A549 (cell line): ENCODE measurements at regions not wholly inside any gene's neighbourhood (a gene's known extent, or its start where the extent isn't known, plus 50 kb on each side); places are given as distances from the start of the nearest gene placed in this dataset.

Experiments
- ATAC-seq, 2 experiments: fragments of 200-7000 bp in 1 of 2; fragments of >200 bp in 1 of 2; cut with Nextera tagmentation in 1 of 2; cut with Tn5 transposase in 1 of 2; 3 replicates each; pipeline versions ENCODE4 v1.8.0 to v1.9.1; 2018 to 2020; ENCODE audit warnings: mild to moderate bottlenecking in 1 of 2, moderate library complexity in 1 of 2
- CTCF ChIA-PET: fragments of 300-600 bp; sonication (Branson Sonifier 250); formaldehyde crosslinking; extraction: SDS; loops from one replicate; lab custom pipeline; 2021; ENCODE audit warnings: antibody characterized with exemption, inconsistent platforms; lab: Yijun Ruan, JAX
- POLR2A ChIA-PET: fragments of 350-600 bp; formaldehyde crosslinking; extraction: SDS; loops from one replicate; lab custom pipeline; 2021; ENCODE audit warnings: antibody characterized with exemption, inconsistent platforms; lab: Yijun Ruan, JAX
- DNase-seq, 2 experiments: peaks; one replicate each; pipeline versions ENCODE4 v3.0.0 to v3.0.0-alpha.2; 2011 to 2016; ENCODE audit warnings: low read depth in 1 of 2, low spot score in 1 of 2
- FAIRE-seq: peaks from 2 replicates; lab custom pipeline; 2011; peaks lifted over from hg19 to GRCh38; lab: Jason Lieb, UNC
- H3K27ac ChIP-seq, 2 experiments: fragments of >200 bp; sonication (Bioruptor Twin); formaldehyde crosslinking; 3 replicates each; pipeline ENCODE4 v1.5.1; 2016 to 2017
- H3K4me1 ChIP-seq: fragments of >200 bp; sonication (Bioruptor Twin); formaldehyde crosslinking; 3 replicates; pipeline ENCODE4 v1.6.1; 2016
- H3K4me2 ChIP-seq: fragments of >200 bp; sonication (Bioruptor Twin); formaldehyde crosslinking; 3 replicates; pipeline ENCODE4 v1.6.1; 2016
- H3K4me3 ChIP-seq: fragments of >200 bp; sonication (Bioruptor Twin); formaldehyde crosslinking; 3 replicates; pipeline ENCODE4 v1.5.1; 2016
- H3K9me3 ChIP-seq: fragments of >200 bp; sonication (Bioruptor Twin); formaldehyde crosslinking; 3 replicates; pipeline ENCODE4 v1.6.1; 2016
- BHLHE40 ChIP-seq: IDR thresholded peaks from 2 replicates; pipeline ENCODE4 v1.6.1; 2012; ENCODE audit warnings: low read depth, low read length, inconsistent platforms
- CBX2 ChIP-seq: fragments of 200-600 bp; sonication (generic); IDR thresholded peaks from 2 replicates; pipeline ENCODE4 v1.6.1; 2016; ENCODE audit warnings: low read depth, mild to moderate bottlenecking, borderline replicate concordance
- CEBPB ChIP-seq, 2 experiments: fragments of >200 bp in 1 of 2; sonication (Bioruptor Twin) in 1 of 2; formaldehyde crosslinking in 1 of 2; IDR thresholded peaks; 2 replicates each; pipeline ENCODE4 v1.6.1; 2012 to 2016
- ELK1 ChIP-seq: fragments of 150-350 bp; IDR thresholded peaks from 2 replicates; pipeline ENCODE4 v1.6.1; 2014; ENCODE audit warnings: low read depth, mild to moderate bottlenecking, low read length
- FOXS1 ChIP-seq: fragments of 250-450 bp; sonication (Bioruptor Pico); IDR thresholded peaks from 2 replicates; pipeline ENCODE4 v1.5.0; 2020; ENCODE audit warnings: mild to moderate bottlenecking, moderate library complexity
- GATA3 ChIP-seq: IDR thresholded peaks from 2 replicates; pipeline ENCODE4 v1.6.1; 2012; ENCODE audit warnings: borderline replicate concordance
- HDAC2 ChIP-seq: fragments of 200-600 bp; sonication (generic); IDR thresholded peaks from 2 replicates; pipeline ENCODE4 v1.6.1; 2016
- HOXA7 ChIP-seq: fragments of 250-450 bp; sonication (Bioruptor Pico); IDR thresholded peaks from 2 replicates; pipeline ENCODE4 v1.5.0; 2020; ENCODE audit warnings: mild to moderate bottlenecking, moderate library complexity
- JUN ChIP-seq, 2 experiments: fragments of >200 bp; sonication (Bioruptor Twin); formaldehyde crosslinking; IDR thresholded peaks; 2 replicates in 1 of 2; 3 replicates in 1 of 2; pipeline ENCODE4 v1.6.1; 2016 to 2017
- JUNB ChIP-seq: fragments of >200 bp; sonication (Bioruptor Twin); formaldehyde crosslinking; IDR thresholded peaks from 2 replicates; pipeline ENCODE4 v1.6.1; 2016
- KDM5A ChIP-seq: fragments of 200-600 bp; sonication (generic); IDR thresholded peaks from 2 replicates; pipeline ENCODE4 v1.6.1; 2016; ENCODE audit warnings: antibody characterized with exemption, mild to moderate bottlenecking
- MAFK ChIP-seq: fragments of 450-650 bp; IDR thresholded peaks from 2 replicates; pipeline ENCODE4 v1.6.1; 2014; ENCODE audit not compliant: partially characterized antibody
- MAZ ChIP-seq: fragments of 150-350 bp; IDR thresholded peaks from 2 replicates; pipeline ENCODE4 v1.6.1; 2014; ENCODE audit warnings: antibody characterized with exemption, low read depth, low read length, borderline replicate concordance
- NFE2L2 ChIP-seq: fragments of 150-350 bp; conservative IDR thresholded peaks from 2 replicates; pipeline ENCODE4 v1.6.1; 2014; ENCODE audit warnings: low read length
- NPAS2 ChIP-seq: fragments of 250-450 bp; sonication (Bioruptor Pico); IDR thresholded peaks from 2 replicates; pipeline ENCODE4 v1.8.0; 2022; ENCODE audit warnings: mild to moderate bottlenecking, moderate library complexity, borderline replicate concordance
- NR3C1 ChIP-seq: fragments of >200 bp; sonication (Bioruptor Twin); formaldehyde crosslinking; IDR thresholded peaks from 3 replicates; pipeline ENCODE4 v1.6.1; 2017
- POLR2A ChIP-seq: IDR thresholded peaks from 2 replicates; pipeline ENCODE4 v1.6.1; 2012; ENCODE audit warnings: mild to moderate bottlenecking, low read length
- RAD21 ChIP-seq, 2 experiments: fragments of >200 bp in 1 of 2; sonication (Bioruptor Twin) in 1 of 2; formaldehyde crosslinking in 1 of 2; IDR thresholded peaks in 1 of 2; conservative IDR thresholded peaks in 1 of 2; 2 replicates in 1 of 2; 3 replicates in 1 of 2; pipeline ENCODE4 v1.6.1; 2012 to 2018; ENCODE audit warnings: inconsistent platforms in 1 of 2
- RARB ChIP-seq: fragments of 250-450 bp; sonication (Bioruptor Pico); IDR thresholded peaks from 2 replicates; pipeline ENCODE4 v1.8.0; 2021; ENCODE audit warnings: mild to moderate bottlenecking, moderate library complexity
- RFX5 ChIP-seq: fragments of 450-650 bp; IDR thresholded peaks from 2 replicates; pipeline ENCODE4 v1.7.1; 2014; ENCODE audit warnings: antibody characterized with exemption, mild to moderate bottlenecking, moderate library complexity
- RNF2 ChIP-seq: fragments of 200-600 bp; sonication (generic); IDR thresholded peaks from 2 replicates; pipeline ENCODE4 v1.6.1; 2016; ENCODE audit warnings: low read depth, mild to moderate bottlenecking, antibody characterized with exemption, moderate library complexity, borderline replicate concordance
- TFCP2L1 ChIP-seq: fragments of 250-450 bp; sonication (Bioruptor Pico); IDR thresholded peaks from 2 replicates; pipeline ENCODE4 v1.5.0; 2021; ENCODE audit warnings: mild to moderate bottlenecking
- TP53 ChIP-seq: fragments of 250-450 bp; sonication (Bioruptor Pico); IDR thresholded peaks from 2 replicates; pipeline ENCODE4 v1.5.0; 2021; ENCODE audit warnings: mild to moderate bottlenecking, moderate library complexity
- ZC3H11A ChIP-seq: fragments of 450-650 bp; IDR thresholded peaks from 2 replicates; pipeline ENCODE4 v1.6.1; 2014; ENCODE audit warnings: antibody characterized with exemption, mild to moderate bottlenecking
- ZFP36 ChIP-seq: fragments of 450-650 bp; IDR thresholded peaks from 2 replicates; pipeline ENCODE4 v1.6.1; 2014; ENCODE audit warnings: borderline replicate concordance; ENCODE audit not compliant: partially characterized antibody
- ZNF302 ChIP-seq: fragments of 250-450 bp; sonication (Bioruptor Pico); IDR thresholded peaks from 2 replicates; pipeline ENCODE4 v1.9.0; 2021; ENCODE audit warnings: inconsistent platforms, mild to moderate bottlenecking, moderate library complexity
- WGBS: methylation state at CpG from one replicate; pipeline ENCODE4 v1.1.6; 2017; ENCODE audit errors: missing lambda C conversion rate; 5-methylcytosine and 5-hydroxymethylcytosine counted together
- TF ChIP-seq, protein P1 (sequence below): IDR thresholded peaks from 2 replicates; pipeline ENCODE4 v1.6.1; 2012
- TF ChIP-seq, protein P2 (sequence below): fragments of 250-450 bp; sonication (Bioruptor Pico); IDR thresholded peaks from 2 replicates; pipeline ENCODE4 v1.5.0; 2021; ENCODE audit warnings: mild to moderate bottlenecking, moderate library complexity, borderline replicate concordance
- TF ChIP-seq, protein P3 (sequence below): fragments of 250-450 bp; sonication (Bioruptor Pico); IDR thresholded peaks from 2 replicates; pipeline ENCODE4 v1.5.0; 2020; ENCODE audit warnings: low read depth, mild to moderate bottlenecking, moderate library complexity

DNA sequence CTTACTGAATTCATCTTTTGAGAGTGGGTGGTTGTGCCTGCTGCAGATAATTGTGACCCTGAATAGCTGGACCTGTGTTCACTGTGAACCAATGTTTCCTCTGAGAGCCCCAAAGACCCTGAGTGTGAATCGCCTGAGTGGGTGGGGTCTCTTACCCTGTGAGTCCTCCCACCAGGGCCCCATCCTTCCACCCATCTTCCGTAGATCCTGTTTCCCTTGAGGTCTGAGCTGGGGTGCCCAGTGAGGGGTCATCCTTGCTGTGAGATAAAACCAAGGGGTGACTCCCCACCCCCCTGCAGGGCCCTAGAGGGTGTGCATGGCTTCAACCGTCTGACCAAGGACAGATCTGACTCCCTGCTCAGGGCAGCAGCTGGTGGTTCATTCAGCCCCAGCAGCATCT, 78.0 kb upstream of the ZNF479 start:
- no peak for FAIRE-seq
- H3K9me3 ChIP-seq = peaks cover 3% of the 10 kb centered on the region; the same call in 2 of the 3 replicates

DNA sequence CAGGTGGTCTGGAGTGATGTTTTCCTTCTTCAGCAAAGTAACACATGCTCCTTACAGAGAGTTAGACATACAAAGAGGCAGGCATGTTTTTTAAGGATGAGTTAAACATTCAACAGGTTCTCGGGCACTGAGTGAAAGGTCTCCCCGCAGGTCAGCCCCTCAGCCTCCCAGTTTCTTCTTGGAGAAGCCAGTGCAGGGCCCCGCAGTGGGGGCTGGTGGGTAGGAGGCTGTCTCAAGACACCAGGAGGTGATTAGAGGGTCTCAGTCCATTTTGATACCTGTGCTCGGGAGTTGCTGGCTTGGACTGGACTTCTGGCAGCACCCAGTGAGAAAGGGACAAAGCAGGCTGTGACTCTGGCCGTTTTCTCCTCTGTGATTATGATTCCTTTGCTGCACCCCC, 78.6 kb upstream of the ZNF479 start:
- H3K9me3 ChIP-seq = peaks cover 3% of the 10 kb centered on the region; the same call in 2 of the 3 replicates
- FAIRE-seq = no peak

More for the DNA sequence above, 78.0 kb upstream of the ZNF479 start:
- TF ChIP-seq MAFK = no peak
- no peak for TF ChIP-seq HDAC2
- TF ChIP-seq ZFP36 = no peak
- no peak for TF ChIP-seq NFE2L2
- TF ChIP-seq, protein P1, sequence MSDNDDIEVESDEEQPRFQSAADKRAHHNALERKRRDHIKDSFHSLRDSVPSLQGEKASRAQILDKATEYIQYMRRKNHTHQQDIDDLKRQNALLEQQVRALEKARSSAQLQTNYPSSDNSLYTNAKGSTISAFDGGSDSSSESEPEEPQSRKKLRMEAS = no peak
- no peak for TF ChIP-seq NR3C1
- TF ChIP-seq POLR2A = no peak
- TF ChIP-seq ZC3H11A = no peak
- TF ChIP-seq BHLHE40 = no peak
- TF ChIP-seq TP53 (CRISPR knock-in tag) = no peak
- TF ChIP-seq, protein P2, sequence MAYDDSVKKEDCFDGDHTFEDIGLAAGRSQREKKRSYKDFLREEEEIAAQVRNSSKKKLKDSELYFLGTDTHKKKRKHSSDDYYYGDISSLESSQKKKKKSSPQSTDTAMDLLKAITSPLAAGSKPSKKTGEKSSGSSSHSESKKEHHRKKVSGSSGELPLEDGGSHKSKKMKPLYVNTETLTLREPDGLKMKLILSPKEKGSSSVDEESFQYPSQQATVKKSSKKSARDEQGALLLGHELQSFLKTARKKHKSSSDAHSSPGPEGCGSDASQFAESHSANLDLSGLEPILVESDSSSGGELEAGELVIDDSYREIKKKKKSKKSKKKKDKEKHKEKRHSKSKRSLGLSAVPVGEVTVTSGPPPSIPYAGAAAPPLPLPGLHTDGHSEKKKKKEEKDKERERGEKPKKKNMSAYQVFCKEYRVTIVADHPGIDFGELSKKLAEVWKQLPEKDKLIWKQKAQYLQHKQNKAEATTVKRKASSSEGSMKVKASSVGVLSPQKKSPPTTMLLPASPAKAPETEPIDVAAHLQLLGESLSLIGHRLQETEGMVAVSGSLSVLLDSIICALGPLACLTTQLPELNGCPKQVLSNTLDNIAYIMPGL (CRISPR knock-in tag) = no peak
- ChIA-PET CTCF (no interaction called here), POLR2A (no interaction called here)
- no peaks in the 10 kb centered on the region for H3K4me1 ChIP-seq
- WGBS = 12% methylated on average over 3 of the region's 3 CpGs
- H3K4me2 ChIP-seq = no peak overlapping the region
- H3K27ac ChIP-seq = no peak overlapping the region
- ATAC-seq = no peak
- DNase-seq = no peak
- no peak overlapping the region for H3K4me3 ChIP-seq

DNA sequence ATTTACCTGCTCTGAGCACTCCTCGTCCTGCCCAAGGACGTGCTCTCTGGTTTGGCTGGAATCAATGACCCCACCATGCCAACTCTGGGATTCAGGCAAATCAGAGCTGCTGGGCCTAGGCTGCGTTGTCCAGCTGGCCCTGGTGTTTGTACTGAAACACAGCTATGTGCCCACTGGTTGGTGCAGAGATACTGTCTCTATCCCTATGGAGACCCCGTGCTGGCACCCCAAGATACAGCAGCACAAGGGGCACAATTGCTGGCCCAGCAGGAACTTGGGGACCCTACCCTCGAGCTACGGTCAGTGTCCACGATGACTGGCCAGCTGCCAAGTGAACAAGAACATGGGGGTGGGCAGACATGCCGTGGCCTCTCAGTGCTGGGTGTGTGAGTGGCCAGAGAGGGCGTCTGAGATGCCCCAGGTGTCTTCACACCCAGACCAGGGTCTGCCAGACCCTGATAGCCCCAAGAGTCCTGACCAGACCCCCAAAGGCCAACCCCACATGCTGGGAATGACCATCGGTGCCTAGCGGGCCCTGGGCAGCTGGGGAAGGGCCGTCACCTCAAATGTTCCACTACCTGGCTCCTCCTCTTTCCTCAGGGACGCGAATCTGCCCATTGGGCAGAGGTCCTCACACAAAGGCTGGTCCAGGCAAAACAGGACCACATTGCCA, 79.3 kb upstream of the ZNF479 start:
- DNase-seq (no peak), ATAC-seq (no peak), FAIRE-seq (no peak)
- CTCF ChIA-PET = no interaction called here
- Histone ChIP-seq H3K4me3 (no peak overlapping the region), H3K27ac (no peak overlapping the region), H3K4me1 (no peaks in the 10 kb centered on the region), H3K4me2 (no peak overlapping the region), H3K9me3 (peaks cover 3% of the 10 kb centered on the region; the same call in 2 of the 3 replicates)
- WGBS = 3% methylated on average over 11 of the region's 14 CpGs
- TF ChIP-seq MAFK (no peak), RAD21 (conservative IDR thresholded peaks at IDR 0.05 in 1 of 2, IDR thresholded peaks at IDR 0.05 in 1 of 2) (no peak), ZC3H11A (no peak), JUNB (no peak), ZNF302 (CRISPR knock-in tag) (no peak), POLR2A (no peak), CEBPB (IDR thresholded peaks at IDR 0.05) (no peak), TFCP2L1 (CRISPR knock-in tag) (no peak), NPAS2 (CRISPR knock-in tag) (no peak), KDM5A (no peak), ELK1 (no peak), RNF2 (no peak), RFX5 (no peak), JUN (IDR thresholded peaks at IDR 0.05) (no peak), GATA3 (no peak), FOXS1 (CRISPR knock-in tag) (no peak), HOXA7 (CRISPR knock-in tag) (no peak), CBX2 (no peak)
- POLR2A ChIA-PET = no interaction called here

More for the DNA sequence above, 78.6 kb upstream of the ZNF479 start:
- ATAC-seq = no peak
- ChIA-PET POLR2A (no interaction called here), CTCF (no interaction called here)
- no peak overlapping the region for H3K4me2 ChIP-seq
- H3K27ac ChIP-seq = no peak overlapping the region
- no peaks in the 10 kb centered on the region for H3K4me1 ChIP-seq
- TF ChIP-seq ZNF302 (CRISPR knock-in tag) (no peak), MAZ (no peak), GATA3 (no peak), FOXS1 (CRISPR knock-in tag) (no peak), RARB (no peak)
- TF ChIP-seq, protein P3, sequence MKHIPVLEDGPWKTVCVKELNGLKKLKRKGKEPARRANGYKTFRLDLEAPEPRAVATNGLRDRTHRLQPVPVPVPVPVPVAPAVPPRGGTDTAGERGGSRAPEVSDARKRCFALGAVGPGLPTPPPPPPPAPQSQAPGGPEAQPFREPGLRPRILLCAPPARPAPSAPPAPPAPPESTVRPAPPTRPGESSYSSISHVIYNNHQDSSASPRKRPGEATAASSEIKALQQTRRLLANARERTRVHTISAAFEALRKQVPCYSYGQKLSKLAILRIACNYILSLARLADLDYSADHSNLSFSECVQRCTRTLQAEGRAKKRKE (CRISPR knock-in tag) = no peak
- TF ChIP-seq, all 56 proteins: peak for 0
- H3K4me3 ChIP-seq = no peak overlapping the region
- 0% methylated on average over 3 of the region's 5 CpGs for WGBS
- no peak for DNase-seq
